Keratinocyte (primary cell): ENCODE measurements at regions not wholly inside any gene's neighbourhood (a gene's known extent, or its start where the extent isn't known, plus 50 kb on each side); places are given as distances from the start of the nearest gene placed in this dataset.

Source experiments
- DNase-seq: peaks from one replicate; pipeline ENCODE4 v3.0.0-alpha.2; 2011; ENCODE audit warnings: low read depth, missing footprints, low spot score
- FAIRE-seq: peaks from 2 replicates; lab custom pipeline; 2011; peaks lifted over from hg19 to GRCh38; lab: Jason Lieb, UNC
- H2AFZ ChIP-seq: 2 replicates; pipeline ENCODE4 v1.6.0; 2012; ENCODE audit warnings: low read length, control low read depth, inconsistent platforms; ENCODE audit not compliant: control insufficient read depth
- H3K27ac ChIP-seq: 2 replicates; pipeline ENCODE4 v1.5.1; 2011; ENCODE audit warnings: low read length; ENCODE audit not compliant: control insufficient read depth, insufficient read depth
- H3K27me3 ChIP-seq: 3 replicates; pipeline ENCODE4 v1.6.0; 2011; ENCODE audit warnings: low read length; ENCODE audit not compliant: control insufficient read depth, insufficient read depth; ENCODE audit errors: extremely low read depth
- H3K36me3 ChIP-seq, 2 experiments: 2 replicates in 1 of 2; 3 replicates in 1 of 2; pipeline ENCODE4 v1.5.1; 2011; ENCODE audit warnings: low read length in 2 of 2, mild to moderate bottlenecking in 1 of 2; ENCODE audit not compliant: control insufficient read depth in 2 of 2, insufficient read depth in 2 of 2; ENCODE audit errors: extremely low read depth in 1 of 2
- H3K4me1 ChIP-seq: 3 replicates; pipeline ENCODE4 v1.5.1; 2011; ENCODE audit warnings: low read length; ENCODE audit not compliant: control insufficient read depth, insufficient read depth; ENCODE audit errors: extremely low read depth
- H3K4me2 ChIP-seq: 3 replicates; pipeline ENCODE4 v1.6.0; 2011; ENCODE audit warnings: low read depth, low read length; ENCODE audit not compliant: control insufficient read depth, insufficient read depth; ENCODE audit errors: extremely low read depth
- H3K4me3 ChIP-seq, 3 experiments: fragments of 200-600 bp in 1 of 3; sonication (generic) in 1 of 3; 2 replicates in 2 of 3; 3 replicates in 1 of 3; pipeline ENCODE4 v1.5.1; 2011 to 2016; ENCODE audit warnings: low read length in 3 of 3, mild to moderate bottlenecking in 3 of 3, control low read depth in 2 of 3, inconsistent platforms in 1 of 3, low read depth in 1 of 3, mixed read lengths in 1 of 3, mixed run types in 1 of 3, moderate library complexity in 1 of 3; ENCODE audit not compliant: control insufficient read depth in 2 of 3, insufficient read depth in 2 of 3; ENCODE audit errors: extremely low read depth in 1 of 3
- H3K79me2 ChIP-seq: 2 replicates; pipeline ENCODE4 v1.6.0; 2012; ENCODE audit warnings: low read length; ENCODE audit not compliant: control insufficient read depth, insufficient read depth
- H3K9ac ChIP-seq: 3 replicates; pipeline ENCODE4 v1.6.0; 2011; ENCODE audit warnings: low read length; ENCODE audit not compliant: control insufficient read depth, insufficient read depth; ENCODE audit errors: extremely low read depth
- H3K9me1 ChIP-seq: 3 replicates; pipeline ENCODE4 v1.6.0; 2011; ENCODE audit warnings: low read length; ENCODE audit not compliant: control insufficient read depth, insufficient read depth; ENCODE audit errors: extremely low read depth
- H3K9me3 ChIP-seq: 2 replicates; pipeline ENCODE4 v1.5.1; 2012; ENCODE audit warnings: low read depth, low read length; ENCODE audit not compliant: control insufficient read depth
- H4K20me1 ChIP-seq: 3 replicates; pipeline ENCODE4 v1.6.0; 2011; ENCODE audit warnings: low read length; ENCODE audit not compliant: control insufficient read depth, insufficient read depth; ENCODE audit errors: extremely low read depth
- CTCF ChIP-seq, 3 experiments: IDR thresholded peaks in 1 of 3; conservative IDR thresholded peaks in 1 of 3; optimal IDR thresholded peaks in 1 of 3; 2 replicates in 2 of 3; 3 replicates in 1 of 3; pipeline versions ENCODE3 to v1.5.1; 2011; ENCODE audit warnings: low read length in 3 of 3, mild to moderate bottlenecking in 3 of 3, moderate library complexity in 2 of 3, control low read depth in 1 of 3, inconsistent platforms in 1 of 3; ENCODE audit not compliant: insufficient read depth in 2 of 3; ENCODE audit errors: extremely low read depth in 1 of 3
- EZH2 ChIP-seq: IDR thresholded peaks from one replicate; pipeline ENCODE4 v1.6.1; 2012; ENCODE audit warnings: inconsistent platforms, mild to moderate bottlenecking, low read length, moderate library complexity
- dilution Hi-C: fragments of 300-500 bp; cut with MboI; formaldehyde crosslinking; loops from one replicate; pipeline ENCODE4 v1.7.0; 2020; ENCODE audit warnings: low sequenced_read_pairs; ENCODE audit not compliant: extremely low pct_ligation_motif_present

- no peaks in the 10 kb centered on the region for H4K20me1 ChIP-seq
- H3K9me1 ChIP-seq = no peaks in the 10 kb centered on the region
- no peak overlapping the region for H2AFZ ChIP-seq
- TF ChIP-seq EZH2 (no peak), CTCF (optimal IDR thresholded peaks at IDR 0.05 in 1 of 3, IDR thresholded peaks at IDR 0.05 in 1 of 3, conservative IDR thresholded peaks at IDR 0.05 in 1 of 3; ENCODE audit: extremely low read depth in 1 of 3, insufficient read depth in 2 of 3, low read length in 3 of 3) (no peak)
- H3K27ac ChIP-seq = no peak overlapping the region
- H3K9me3 ChIP-seq = no peaks in the 10 kb centered on the region
- H3K27me3 ChIP-seq = no peaks in the 10 kb centered on the region
- FAIRE-seq (no peak), DNase-seq (no peak)
- no peak overlapping the region for H3K9ac ChIP-seq
- no peak overlapping the region for H3K4me3 ChIP-seq
- no peaks in the 10 kb centered on the region for H3K79me2 ChIP-seq
- dilution Hi-C loops = no loop called here
- H3K4me1 ChIP-seq = peaks cover 5% of the 10 kb centered on the region
- H3K4me2 ChIP-seq = no peak overlapping the region
- H3K36me3 ChIP-seq = no peaks in the 10 kb centered on the region
Measured at GRCh38 chr10:3622427-3622826, 162.6 kb downstream of the KLF6 start.

- peaks cover 5% of the 10 kb centered on the region for H3K4me1 ChIP-seq
- no peak overlapping the region for H3K4me2 ChIP-seq
- no peak overlapping the region for H2AFZ ChIP-seq
- no peaks in the 10 kb centered on the region for H3K79me2 ChIP-seq
- H3K36me3 ChIP-seq = no peaks in the 10 kb centered on the region
- H3K27me3 ChIP-seq = no peaks in the 10 kb centered on the region
- no peak overlapping the region for H3K4me3 ChIP-seq
- H3K9me3 ChIP-seq = no peaks in the 10 kb centered on the region
- H4K20me1 ChIP-seq = no peaks in the 10 kb centered on the region
- H3K27ac ChIP-seq = no peak overlapping the region
- TF ChIP-seq EZH2 (no peak), CTCF (optimal IDR thresholded peaks at IDR 0.05 in 1 of 3, IDR thresholded peaks at IDR 0.05 in 1 of 3, conservative IDR thresholded peaks at IDR 0.05 in 1 of 3; ENCODE audit: extremely low read depth in 1 of 3, insufficient read depth in 2 of 3, low read length in 3 of 3) (no peak)
- no peak overlapping the region for H3K9ac ChIP-seq
- H3K9me1 ChIP-seq = no peaks in the 10 kb centered on the region
- no peak for DNase-seq
- no peak for FAIRE-seq
- dilution Hi-C loops = no loop called here
Measured at GRCh38 chr10:3620818-3621217, 164.2 kb downstream of the KLF6 start.
